HL-60 (cell line): ENCODE measurements at regions not wholly inside any gene's neighbourhood (a gene's known extent, or its start where the extent isn't known, plus 50 kb on each side); places are given as distances from the start of the nearest gene placed in this dataset.
"Not testable (repeated sequence)": the region's sequence is repeated elsewhere in the genome, so short reads cannot be mapped to it uniquely, and the experiment has no call there.

Experiments
- CTCF ChIP-seq: IDR thresholded peaks from one replicate; pipeline ENCODE4 v1.5.1; 2011; ENCODE audit warnings: low read length, control low read depth, inconsistent platforms; ENCODE audit not compliant: insufficient read depth
- GABPA ChIP-seq: IDR thresholded peaks from 2 replicates; pipeline ENCODE4 v1.6.1; 2012; ENCODE audit warnings: low read depth
- POLR2AphosphoS5 ChIP-seq: IDR thresholded peaks from 2 replicates; pipeline ENCODE4 v1.6.1; 2012; ENCODE audit warnings: low read depth
- REST ChIP-seq: IDR thresholded peaks from 2 replicates; pipeline ENCODE4 v1.6.1; 2012; ENCODE audit warnings: low read depth; ENCODE audit not compliant: insufficient replicate concordance
- SPI1 ChIP-seq: IDR thresholded peaks from 2 replicates; pipeline ENCODE4 v1.6.1; 2012; ENCODE audit warnings: low read depth, mild to moderate bottlenecking, borderline replicate concordance

GRCh38 chr2:179314729-179315128 is 50.1 kb upstream of the SESTD1 start:
- not testable (repeated sequence) for TF ChIP-seq CTCF, POLR2AphosphoS5, REST, GABPA, SPI1
